HG02970 (cell line): ENCODE measurements at regions not wholly inside any gene's neighbourhood (a gene's known extent, or its start where the extent isn't known, plus 50 kb on each side); places are given as distances from the start of the nearest gene placed in this dataset.

Source experiments
- ATAC-seq: cut with Tn5 transposase; IDR thresholded peaks from one replicate; pipeline ENCODE4 v1.9.1; 2021; ENCODE audit warnings: mild to moderate bottlenecking, moderate library complexity, moderate number of reproducible peaks; ENCODE audit not compliant: unreplicated experiment, low FRiP score

DNA sequence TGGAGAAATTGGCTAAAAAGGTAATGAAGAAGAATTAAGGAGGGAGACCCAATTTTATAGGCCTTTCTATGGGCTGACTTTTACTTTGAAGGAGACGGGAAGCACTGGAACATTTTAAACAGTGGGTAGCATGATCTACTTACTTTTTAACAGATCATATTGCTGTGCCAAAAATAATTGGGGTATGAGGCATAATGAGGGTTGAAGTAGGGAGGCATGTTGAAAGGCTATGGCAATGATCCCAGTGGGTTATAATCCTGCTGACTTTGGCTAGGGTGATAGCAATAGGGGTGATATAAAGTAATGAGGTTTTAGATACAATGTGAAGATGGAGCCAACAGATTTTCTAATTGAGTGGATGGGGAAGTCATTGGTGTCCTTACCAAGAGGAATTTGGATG is 73.2 kb downstream of the GPR37 start:
- no peak for ATAC-seq

DNA sequence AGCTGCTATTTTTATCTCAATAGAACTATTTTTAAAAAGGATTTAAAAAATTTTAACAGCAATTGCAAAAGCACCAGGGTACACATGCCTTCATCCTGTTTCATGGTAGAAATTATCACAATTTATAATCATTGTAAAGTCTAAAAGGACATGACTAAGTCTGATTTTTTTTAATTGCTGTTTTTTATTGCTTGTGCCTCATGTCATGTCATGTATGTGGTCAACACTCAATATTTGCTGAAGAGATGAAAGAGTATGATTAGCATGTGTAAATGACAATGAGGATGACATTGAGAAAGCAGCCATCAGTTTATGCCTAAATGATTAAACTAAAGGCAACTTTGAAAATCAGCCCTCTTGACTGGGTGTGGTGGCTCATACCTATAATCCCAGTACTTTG is 74.8 kb downstream of the GPR37 start:
- ATAC-seq: no peak

- no peak for ATAC-seq
Observed at GRCh38 chr7:124689931-124690330, 75.7 kb downstream of the GPR37 start.

- no peak for ATAC-seq
Observed at GRCh38 chr7:124689523-124689922, 76.1 kb downstream of the GPR37 start.

GRCh38 chr7:124688991-124689390 is 76.6 kb downstream of the GPR37 start:
- no peak for ATAC-seq

GRCh38 chr7:124686543-124687171 is 78.9 kb downstream of the GPR37 start:
- no peak for ATAC-seq

DNA sequence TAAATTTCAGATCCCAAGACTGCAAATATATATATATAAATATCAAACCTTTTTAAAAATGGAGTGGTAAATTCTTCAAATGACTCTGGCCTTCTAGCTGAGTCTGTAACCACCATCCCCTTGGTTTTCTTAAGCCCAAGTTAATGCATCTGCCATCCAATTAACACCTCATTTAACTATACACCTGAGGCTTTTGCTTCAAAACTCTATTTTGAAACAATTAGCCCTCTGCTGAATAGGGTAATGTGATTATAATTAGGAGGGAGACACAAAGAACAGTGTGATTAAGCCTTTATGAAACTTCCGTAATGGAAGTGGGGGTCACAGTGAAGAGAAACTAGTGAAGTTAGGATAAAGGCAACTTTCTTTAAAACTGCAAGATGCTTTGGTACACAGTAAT is 83.6 kb downstream of the GPR37 start:
- no peak for ATAC-seq

GRCh38 chr7:124680304-124680703 is 85.3 kb downstream of the GPR37 start:
- ATAC-seq: no peak

DNA sequence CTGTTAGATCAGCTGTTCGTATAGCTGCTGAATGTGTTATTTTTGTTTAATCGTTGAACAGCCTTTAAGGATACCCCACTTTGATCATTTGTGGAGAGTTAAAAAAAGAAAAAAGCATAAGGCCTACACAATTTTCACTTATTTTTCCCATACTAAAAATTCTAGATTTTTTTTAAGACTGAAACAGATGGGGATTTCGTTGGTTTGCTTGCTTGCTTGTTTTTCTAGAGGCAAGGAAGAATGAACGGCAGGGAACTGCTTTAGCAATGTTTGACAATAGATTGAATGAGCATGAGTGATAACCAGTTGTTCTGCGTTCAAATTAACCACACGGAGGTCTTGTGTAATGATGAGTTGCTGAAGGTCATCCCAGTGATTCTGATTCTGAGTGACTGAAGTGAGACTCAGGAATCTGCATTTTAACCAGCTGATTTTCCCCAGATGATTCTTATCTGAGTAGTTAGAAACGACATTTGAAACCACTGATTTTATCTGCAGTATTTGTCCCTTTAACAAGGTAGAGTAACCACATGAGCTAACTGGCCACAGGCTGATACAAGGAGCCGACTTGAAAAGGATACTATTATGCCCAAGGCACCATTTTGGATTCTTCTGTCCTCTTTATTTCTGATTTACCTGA is 85.9 kb downstream of the GPR37 start:
- no peak for ATAC-seq

DNA sequence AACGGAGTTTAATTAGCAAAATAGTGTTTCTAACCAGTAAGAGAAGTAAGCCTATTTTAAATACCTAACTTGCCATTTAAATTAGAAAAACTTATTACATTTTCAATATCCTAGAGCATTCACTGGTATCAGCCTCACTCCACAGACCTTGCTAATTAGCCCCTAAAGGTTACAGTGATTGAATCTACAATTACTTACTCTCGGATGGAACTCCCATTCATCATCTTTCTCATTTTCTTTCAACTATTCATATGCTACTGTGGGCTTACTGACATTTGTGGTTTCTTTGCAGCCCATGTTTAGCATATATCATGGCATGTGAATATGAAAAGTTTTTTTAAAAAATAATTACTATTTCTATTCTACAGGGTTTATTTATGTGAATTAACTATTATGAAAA is 86.4 kb downstream of the GPR37 start:
- no peak for ATAC-seq

- no peak for ATAC-seq
Observed at GRCh38 chr7:124674451-124674850, 91.1 kb downstream of the GPR37 start.

DNA sequence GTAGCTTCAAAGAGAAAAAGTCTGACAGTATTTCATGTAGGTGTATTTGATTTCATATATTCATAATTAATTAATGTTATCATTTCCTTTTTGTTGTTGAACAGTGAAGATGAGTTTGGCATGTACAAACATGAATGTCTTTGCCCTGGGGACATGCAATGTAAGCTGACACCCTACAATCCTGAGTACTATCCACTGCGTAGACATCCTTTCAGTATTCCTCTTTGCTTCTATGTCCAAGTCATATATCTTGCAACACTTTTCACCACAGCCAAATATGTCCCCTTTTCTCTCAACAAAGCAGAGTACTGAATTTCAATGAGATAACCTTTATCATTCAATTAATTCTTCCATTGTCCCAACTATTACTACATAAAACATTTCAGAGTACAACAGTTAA is 93.6 kb downstream of the GPR37 start:
- ATAC-seq: no peak

DNA sequence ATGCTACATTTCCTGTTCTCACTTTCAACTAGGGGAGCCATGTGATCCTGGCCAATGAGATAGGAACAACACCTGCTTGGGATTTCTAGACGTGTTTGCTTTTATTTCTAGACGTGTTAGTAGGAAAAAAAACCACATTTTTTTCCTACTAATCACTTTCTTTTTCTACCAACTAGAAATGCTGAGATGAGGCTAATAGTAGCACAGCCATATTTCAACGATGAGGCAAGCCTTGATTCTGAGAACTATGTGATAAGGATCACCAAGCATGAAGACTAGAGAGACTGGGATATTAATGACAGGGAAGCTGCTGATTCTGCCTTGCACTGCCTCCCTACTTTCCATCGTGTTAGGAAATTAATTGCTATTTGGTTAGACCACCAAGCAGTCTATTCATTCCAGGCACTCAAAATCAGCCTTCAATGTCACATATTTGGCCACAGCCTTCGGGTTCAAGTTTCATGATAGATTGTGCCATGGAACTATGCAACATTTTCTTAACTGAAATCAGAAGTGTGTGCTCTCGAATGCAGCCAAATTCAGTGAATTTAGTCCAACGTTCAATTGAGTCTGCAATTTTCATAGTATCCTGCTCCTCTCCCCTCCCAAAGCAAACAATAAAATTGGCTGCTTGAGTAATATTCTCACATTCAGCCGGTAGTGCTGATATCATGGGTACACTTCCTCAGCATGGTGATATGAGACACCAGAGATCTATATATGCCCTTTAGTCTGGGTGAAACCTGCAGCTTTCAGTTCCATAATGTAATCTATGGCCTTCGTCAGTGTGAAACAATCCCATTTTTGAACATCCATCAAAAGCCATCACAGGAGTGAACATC is 98.1 kb downstream of the GPR37 start:
- ATAC-seq: no peak

- no peak for ATAC-seq
Observed at GRCh38 chr7:124662937-124663336, 102.7 kb downstream of the GPR37 start.

GRCh38 chr7:124662372-124662771 is 103.2 kb downstream of the GPR37 start:
- ATAC-seq: no peak

GRCh38 chr7:124655990-124656389 is 109.6 kb downstream of the GPR37 start:
- ATAC-seq: no peak

DNA sequence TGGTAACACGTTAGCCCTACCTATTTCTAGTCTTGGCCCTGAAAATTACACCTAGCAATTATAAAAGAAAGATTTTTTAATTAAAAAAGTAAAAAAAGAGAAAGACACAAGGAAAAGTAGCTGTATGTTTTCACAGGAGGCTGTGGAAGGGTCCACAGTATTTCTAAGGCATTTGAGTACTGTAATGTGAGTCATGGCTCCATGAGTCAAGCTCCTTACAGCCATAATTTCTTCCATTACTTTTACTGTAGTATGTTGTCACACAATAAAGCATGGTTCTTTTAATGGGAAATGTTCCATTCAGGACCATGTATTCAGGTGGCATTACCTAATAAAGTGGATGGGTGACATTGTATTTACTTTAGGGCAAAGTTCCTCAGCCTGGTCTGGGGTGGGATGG is 113.4 kb downstream of the GPR37 start:
- no peak for ATAC-seq

DNA sequence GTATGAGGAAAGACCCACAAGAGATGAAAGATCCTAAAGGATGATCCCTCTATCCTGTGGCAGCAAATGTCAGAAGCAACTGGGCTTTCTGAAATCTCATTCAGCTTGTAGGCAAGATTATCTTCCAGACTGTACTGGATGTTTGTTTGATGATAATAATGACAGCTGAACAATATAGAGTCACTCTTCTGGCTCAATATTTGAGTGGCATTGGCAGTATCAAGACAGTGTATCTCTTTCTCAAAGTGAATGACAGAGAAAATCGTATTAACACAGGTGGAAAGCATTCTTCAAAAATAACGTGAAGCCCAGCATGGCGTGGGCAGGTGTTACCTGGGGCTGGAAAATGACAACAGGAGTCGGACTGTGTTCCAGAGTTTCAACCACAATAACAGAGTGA is 114.5 kb downstream of the GPR37 start:
- ATAC-seq: no peak

GRCh38 chr7:124649397-124650014 is 116.1 kb downstream of the GPR37 start:
- ATAC-seq: no peak

DNA sequence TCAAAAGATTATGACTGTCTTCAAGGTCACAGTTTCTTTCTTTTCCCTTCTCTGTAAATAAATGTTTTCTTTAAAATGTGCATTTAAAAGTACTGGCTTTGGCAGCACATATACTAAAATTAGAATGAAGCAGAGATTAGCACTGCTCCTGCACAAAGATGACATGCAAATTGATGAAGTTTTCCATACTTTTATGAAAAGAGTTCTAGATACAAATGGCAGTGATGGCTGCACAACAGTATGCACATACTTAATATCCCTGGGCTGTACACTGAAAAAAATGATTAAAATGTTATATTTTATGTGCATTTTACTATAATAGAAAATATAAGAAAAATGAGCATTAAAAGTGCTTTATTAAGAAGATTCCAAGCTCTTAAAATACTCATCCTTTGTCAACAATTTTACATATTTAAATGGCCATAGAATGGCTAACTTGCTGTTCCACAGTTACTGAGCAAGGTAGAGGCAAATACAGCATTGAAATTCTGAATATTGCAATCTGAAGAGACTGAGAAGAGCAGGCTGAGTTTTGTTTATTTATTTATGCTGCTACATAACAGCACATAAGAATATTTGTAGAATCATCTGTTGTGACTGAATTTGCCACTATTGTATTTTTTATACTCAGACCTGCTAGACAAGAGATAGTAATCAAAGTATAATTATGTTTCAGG is 117.8 kb downstream of the GPR37 start:
- no peak for ATAC-seq

DNA sequence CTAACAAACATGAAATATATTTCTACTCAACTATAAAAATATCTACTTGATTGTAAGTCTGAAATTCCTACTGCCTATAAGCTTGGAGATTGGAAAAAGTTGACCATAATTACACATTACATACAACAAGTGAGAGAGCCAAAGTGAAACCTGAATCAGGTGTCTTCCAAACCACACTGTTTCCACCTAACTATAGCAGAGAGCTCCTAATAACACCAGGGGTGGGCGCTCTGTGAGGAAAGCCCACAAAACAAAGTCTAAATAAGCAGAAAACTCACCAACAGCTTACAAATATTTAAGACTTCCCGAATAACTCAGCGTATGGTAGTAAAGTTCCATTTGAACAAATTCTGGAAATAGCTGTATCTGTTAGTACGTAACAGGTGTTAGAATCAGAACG is 119.9 kb downstream of the GPR37 start:
- no peak for ATAC-seq
